ENCODE measurements at regions not wholly inside any gene's neighbourhood (a gene's known extent, or its start where the extent isn't known, plus 50 kb on each side); places are given as distances from the start of the nearest gene placed in this dataset.

GRCh38 chr2:191560411-191560980 is 117.4 kb upstream of the NABP1 start:
- DNase-seq (no peak), ATAC-seq (no peak)

- ATAC-seq (no peak), DNase-seq (no peak)
Observed at GRCh38 chr2:191565120-191565519, 112.8 kb upstream of the NABP1 start.

GRCh38 chr2:191565647-191566198 is 112.2 kb upstream of the NABP1 start:
- ATAC-seq = peak; percentile 41
- no peak for DNase-seq

- ATAC-seq = no peak
Observed at GRCh38 chr2:191566344-191566743, 111.6 kb upstream of the NABP1 start.

GRCh38 chr2:191567206-191567605 is 110.7 kb upstream of the NABP1 start:
- ATAC-seq = no peak
- DNase-seq = no peak

More at GRCh38 chr2:191566344-191566743, 111.6 kb upstream of the NABP1 start:
- DNase-seq = peak; percentile 77

- ATAC-seq = no peak
- DNase-seq = no peak
Observed at GRCh38 chr2:191569025-191569424, 108.9 kb upstream of the NABP1 start.

- ATAC-seq (peak; percentile 24), DNase-seq (no peak)
Observed at GRCh38 chr2:191571163-191571769, 106.7 kb upstream of the NABP1 start.

- ATAC-seq = peak; percentile 78
- no peak for DNase-seq
Observed at GRCh38 chr2:191572319-191572718, 105.6 kb upstream of the NABP1 start.

- no peak for ATAC-seq
- DNase-seq = no peak
Observed at GRCh38 chr2:191573216-191573615, 104.7 kb upstream of the NABP1 start.

- no peak for ATAC-seq
- DNase-seq = no peak
Observed at GRCh38 chr2:191574232-191574631, 103.7 kb upstream of the NABP1 start.

GRCh38 chr2:191577605-191578004 is 100.3 kb upstream of the NABP1 start:
- no peak for ATAC-seq

GRCh38 chr2:191578031-191578430 is 99.9 kb upstream of the NABP1 start:
- ATAC-seq = no peak
- no peak for DNase-seq

More at GRCh38 chr2:191577605-191578004, 100.3 kb upstream of the NABP1 start:
- no peak for DNase-seq

GRCh38 chr2:191580581-191580980 is 97.4 kb upstream of the NABP1 start:
- DNase-seq = no peak
- ATAC-seq = no peak

GRCh38 chr2:191581003-191581402 is 96.9 kb upstream of the NABP1 start:
- ATAC-seq = no peak
- DNase-seq = no peak

GRCh38 chr2:191582355-191582754 is 95.6 kb upstream of the NABP1 start:
- ATAC-seq = no peak
- no peak for DNase-seq

- ATAC-seq (no peak), DNase-seq (no peak)
Observed at GRCh38 chr2:191591025-191591424, 86.9 kb upstream of the NABP1 start.

GRCh38 chr2:191593622-191594385 is 84.1 kb upstream of the NABP1 start:
- ATAC-seq (no peak), DNase-seq (no peak)

- DNase-seq (no peak), ATAC-seq (no peak)
Observed at GRCh38 chr2:191597186-191597751, 80.7 kb upstream of the NABP1 start.

- ATAC-seq (no peak), DNase-seq (no peak)
Observed at GRCh38 chr2:191598296-191598695, 79.6 kb upstream of the NABP1 start.

GRCh38 chr2:191601060-191601459 is 76.9 kb upstream of the NABP1 start:
- no peak for DNase-seq
- ATAC-seq = no peak

GRCh38 chr2:191604154-191604553 is 73.8 kb upstream of the NABP1 start:
- no peak for ATAC-seq
- no peak for DNase-seq

GRCh38 chr2:191607096-191607495 is 70.8 kb upstream of the NABP1 start:
- DNase-seq (no peak), ATAC-seq (no peak)

GRCh38 chr2:191610756-191611155 is 67.2 kb upstream of the NABP1 start:
- DNase-seq (no peak), ATAC-seq (no peak)
